Stomach (tissue), 4 donors: ENCODE measurements at regions not wholly inside any gene's neighbourhood (a gene's known extent, or its start where the extent isn't known, plus 50 kb on each side); places are given as distances from the start of the nearest gene placed in this dataset.

Experiments
- EP300 ChIP-seq: sonication (generic); formaldehyde crosslinking; IDR thresholded peaks from one replicate; pipeline ENCODE4 v1.6.1; 2017; ENCODE audit warnings: antibody characterized with exemption
- POLR2A ChIP-seq, 4 donors: fragments of 450-650 bp; IDR thresholded peaks; one replicate each; pipeline ENCODE4 v1.6.1; 2016; ENCODE audit warnings: antibody characterized with exemption in 4 of 4, control low read depth in 2 of 4, mild to moderate bottlenecking in 1 of 4, moderate library complexity in 1 of 4
- POLR2AphosphoS5 ChIP-seq, 3 donors: sonication (generic); formaldehyde crosslinking; IDR thresholded peaks; one replicate each; pipeline ENCODE4 v1.6.1; 2016; ENCODE audit warnings: antibody characterized with exemption in 3 of 3
- TF ChIP-seq, protein P1 (sequence below), 7 experiments: fragments of 450-650 bp in 4 of 7; fragments of 200-600 bp in 3 of 7; sonication (generic) in 3 of 7; IDR thresholded peaks; one replicate each; pipeline ENCODE4 v1.5.1; 2016 to 2019; ENCODE audit warnings: antibody characterized with exemption in 7 of 7, control low read depth in 2 of 7, mild to moderate bottlenecking in 1 of 7

DNA sequence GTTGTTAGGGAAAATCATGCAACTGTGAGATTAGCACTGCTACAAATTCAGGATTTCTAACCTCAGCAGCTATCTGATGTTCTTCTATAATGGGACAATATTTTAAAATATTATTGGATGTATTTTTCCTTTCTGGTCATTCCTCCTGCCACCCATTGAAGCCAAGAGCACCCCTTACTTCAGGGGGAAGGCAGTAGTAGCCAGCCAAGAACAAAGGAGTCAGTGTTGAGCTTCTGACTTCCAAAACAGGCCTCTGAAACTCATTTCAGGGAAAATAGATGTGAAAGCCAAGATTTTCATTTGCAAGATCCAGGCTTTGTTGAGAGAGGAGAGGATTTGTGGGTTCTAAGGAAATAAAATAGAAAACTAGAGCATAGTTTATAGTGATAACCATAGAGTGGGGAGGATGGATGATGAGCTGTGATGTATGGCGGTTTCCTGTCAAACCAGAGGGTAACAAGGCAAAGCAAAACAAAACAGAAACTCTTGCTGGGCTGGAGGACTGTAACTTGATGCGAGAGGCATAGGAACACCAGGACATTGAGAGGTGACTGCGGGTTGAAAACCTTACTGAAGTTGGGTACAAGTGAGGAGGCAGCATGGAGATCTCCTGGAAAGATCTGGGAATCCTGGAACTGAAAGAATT lies 173.7 kb upstream of the LEF1 start:
- TF ChIP-seq, protein P1, sequence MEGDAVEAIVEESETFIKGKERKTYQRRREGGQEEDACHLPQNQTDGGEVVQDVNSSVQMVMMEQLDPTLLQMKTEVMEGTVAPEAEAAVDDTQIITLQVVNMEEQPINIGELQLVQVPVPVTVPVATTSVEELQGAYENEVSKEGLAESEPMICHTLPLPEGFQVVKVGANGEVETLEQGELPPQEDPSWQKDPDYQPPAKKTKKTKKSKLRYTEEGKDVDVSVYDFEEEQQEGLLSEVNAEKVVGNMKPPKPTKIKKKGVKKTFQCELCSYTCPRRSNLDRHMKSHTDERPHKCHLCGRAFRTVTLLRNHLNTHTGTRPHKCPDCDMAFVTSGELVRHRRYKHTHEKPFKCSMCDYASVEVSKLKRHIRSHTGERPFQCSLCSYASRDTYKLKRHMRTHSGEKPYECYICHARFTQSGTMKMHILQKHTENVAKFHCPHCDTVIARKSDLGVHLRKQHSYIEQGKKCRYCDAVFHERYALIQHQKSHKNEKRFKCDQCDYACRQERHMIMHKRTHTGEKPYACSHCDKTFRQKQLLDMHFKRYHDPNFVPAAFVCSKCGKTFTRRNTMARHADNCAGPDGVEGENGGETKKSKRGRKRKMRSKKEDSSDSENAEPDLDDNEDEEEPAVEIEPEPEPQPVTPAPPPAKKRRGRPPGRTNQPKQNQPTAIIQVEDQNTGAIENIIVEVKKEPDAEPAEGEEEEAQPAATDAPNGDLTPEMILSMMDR (IDR thresholded peaks at IDR 0.05), result no peak
- no peak for TF ChIP-seq POLR2A (IDR thresholded peaks at IDR 0.05)
- no peak for TF ChIP-seq EP300
- TF ChIP-seq POLR2AphosphoS5 (IDR thresholded peaks at IDR 0.05), result no peak
